Activated CD4-positive, alpha-beta memory T cell treated with anti-CD3 and anti-CD28 coated beads for 36 hours (primary cell): ENCODE measurements at regions not wholly inside any gene's neighbourhood (a gene's known extent, or its start where the extent isn't known, plus 50 kb on each side); places are given as distances from the start of the nearest gene placed in this dataset.
"Not testable (repeated sequence)": the region's sequence is repeated elsewhere in the genome, so short reads cannot be mapped to it uniquely, and the experiment has no call there.

Experiments used
- CTCF ChIA-PET: fragments of 350-600 bp; sonication (Branson Sonifier 250); formaldehyde crosslinking; loops from one replicate; lab custom pipeline; 2021; ENCODE audit warnings: antibody characterized with exemption, inconsistent platforms; lab: Charles Lee
- POLR2A ChIA-PET: fragments of 350-600 bp; sonication (Branson Sonifier 250); formaldehyde crosslinking; loops from one replicate; lab custom pipeline; 2021; ENCODE audit warnings: antibody characterized with exemption; lab: Charles Lee
- DNase-seq: peaks from one replicate; pipeline ENCODE4 v3.0.0-alpha.2; 2020
- H3K27ac Mint-ChIP-seq: one replicate; pipeline ENCODE4 v1.8.0; 2021; ENCODE audit warnings: mixed read lengths
- H3K27me3 Mint-ChIP-seq: one replicate; pipeline ENCODE4 v1.8.0; 2021; ENCODE audit warnings: mixed read lengths
- H3K36me3 Mint-ChIP-seq: one replicate; pipeline ENCODE4 v1.8.0; 2021; ENCODE audit warnings: mixed read lengths
- H3K4me1 Mint-ChIP-seq: one replicate; pipeline ENCODE4 v1.8.0; 2021; ENCODE audit warnings: low read depth, mixed read lengths
- H3K4me3 Mint-ChIP-seq: one replicate; pipeline ENCODE4 v1.8.0; 2021; ENCODE audit warnings: mild to moderate bottlenecking, mixed read lengths
- H3K9me3 Mint-ChIP-seq: one replicate; pipeline ENCODE4 v1.8.0; 2021; ENCODE audit warnings: mixed read lengths
- intact Hi-C: fragments of 100-400 bp; cut with micrococcal nuclease; formaldehyde crosslinking; loops from one replicate; pipeline ENCODE4 v1.15.1; 2023

DNA sequence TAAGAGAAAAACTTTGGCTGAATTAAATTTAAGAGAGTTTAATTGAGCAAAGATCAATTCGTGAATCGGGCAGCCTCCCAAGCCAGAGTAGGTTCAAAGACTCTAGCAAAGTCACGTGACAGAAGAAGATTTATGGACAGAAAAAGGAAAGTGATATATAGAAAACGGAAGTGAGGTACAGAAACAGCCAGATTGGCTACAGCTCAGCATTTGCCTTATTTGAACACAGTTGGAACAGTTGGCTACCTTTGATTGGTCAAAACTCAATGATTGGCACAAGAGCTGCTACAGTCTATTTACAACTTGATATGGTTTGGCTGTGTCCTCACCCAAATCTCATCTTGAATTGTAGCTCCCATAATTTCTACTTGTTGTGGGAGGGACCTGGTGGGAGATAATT lies 102.6 kb downstream of the PLG start:
- no peak for DNase-seq
- Mint-ChIP-seq H3K27me3 (peaks cover 7% of the 10 kb centered on the region), H3K4me3 (no peak overlapping the region), H3K9me3 (peaks cover 5% of the 10 kb centered on the region), H3K27ac (no peak overlapping the region), H3K4me1 (no peaks in the 10 kb centered on the region), H3K36me3 (no peaks in the 10 kb centered on the region)
- intact Hi-C loops, result no loop called here
- CTCF ChIA-PET, result no interaction called here
- POLR2A ChIA-PET, result no interaction called here

DNA sequence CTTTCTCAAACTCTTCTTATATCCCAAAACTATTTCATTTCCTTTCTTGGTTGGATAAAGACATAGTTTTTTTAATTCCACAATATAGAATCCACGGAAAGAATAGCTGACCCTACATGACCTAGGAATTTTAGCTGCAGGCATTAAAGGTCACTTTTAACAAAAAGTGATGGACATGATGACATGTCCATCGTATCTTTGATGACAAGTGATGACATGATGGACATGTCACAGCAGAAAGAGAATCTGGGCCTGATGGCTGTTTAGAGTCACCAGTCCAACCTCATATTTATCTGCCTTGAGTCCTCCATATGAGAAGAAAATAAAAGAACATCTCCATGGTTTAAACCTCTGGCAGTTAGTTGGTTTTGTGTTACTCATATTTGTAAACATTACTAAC lies 106.2 kb downstream of the PLG start:
- H3K27me3 Mint-ChIP-seq, result peaks cover 4% of the 10 kb centered on the region
- H3K4me3 Mint-ChIP-seq, result no peak overlapping the region
- H3K36me3 Mint-ChIP-seq, result no peaks in the 10 kb centered on the region
- H3K9me3 Mint-ChIP-seq, result no peaks in the 10 kb centered on the region
- H3K4me1 Mint-ChIP-seq, result no peaks in the 10 kb centered on the region
- intact Hi-C loops, result no loop called here
- H3K27ac Mint-ChIP-seq, result no peak overlapping the region
- DNase-seq, result no peak
- CTCF ChIA-PET, result no interaction called here
- POLR2A ChIA-PET, result no interaction called here

DNA sequence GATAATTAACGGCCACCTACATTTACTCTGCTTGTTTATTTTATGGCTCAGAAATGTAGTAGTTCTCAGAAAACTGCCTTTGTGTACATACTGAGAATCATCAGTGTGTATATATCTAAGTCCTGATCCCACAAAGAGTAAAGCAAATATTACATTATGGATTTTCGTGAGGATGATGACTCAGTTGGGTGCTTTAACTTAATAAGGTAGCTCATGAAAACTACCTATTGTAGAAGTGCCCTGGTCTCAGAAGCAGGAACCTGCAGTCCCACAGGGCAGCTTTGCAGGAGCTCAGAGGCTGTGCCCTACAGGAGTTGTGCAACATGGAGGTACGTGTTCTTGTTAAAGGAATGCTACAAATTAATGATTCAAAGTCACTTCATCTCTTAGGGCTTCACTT lies 108.2 kb downstream of the PLG start:
- Mint-ChIP-seq H3K27ac (no peak overlapping the region), H3K4me3 (no peak overlapping the region), H3K27me3 (peaks cover 6% of the 10 kb centered on the region), H3K4me1 (no peaks in the 10 kb centered on the region), H3K36me3 (no peaks in the 10 kb centered on the region), H3K9me3 (no peaks in the 10 kb centered on the region)
- POLR2A ChIA-PET, result no interaction called here
- DNase-seq, result no peak
- CTCF ChIA-PET, result no interaction called here
- intact Hi-C loops, result no loop called here

DNA sequence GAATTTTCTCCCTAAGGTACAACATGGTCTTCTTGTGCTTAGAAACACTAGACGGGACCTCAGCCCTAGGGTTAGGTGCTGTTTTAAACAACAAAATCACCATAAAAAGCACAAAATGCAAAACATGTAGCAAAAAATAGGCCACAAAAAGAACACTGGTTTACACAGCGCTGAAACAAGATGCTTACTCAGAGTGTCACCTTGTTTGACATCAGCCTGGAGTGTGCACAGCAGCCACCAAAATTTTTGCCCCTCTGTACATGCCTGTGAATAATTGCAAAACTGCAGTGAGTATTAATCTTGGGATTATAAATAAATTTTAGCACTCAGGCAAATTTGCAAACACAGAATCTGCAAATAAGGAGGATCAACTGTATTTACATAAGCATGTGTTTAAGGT lies 110.1 kb downstream of the PLG start:
- no peaks in the 10 kb centered on the region for H3K9me3 Mint-ChIP-seq
- peaks cover 6% of the 10 kb centered on the region for H3K27me3 Mint-ChIP-seq
- H3K4me1 Mint-ChIP-seq, result no peaks in the 10 kb centered on the region
- H3K27ac Mint-ChIP-seq, result no peak overlapping the region
- H3K4me3 Mint-ChIP-seq, result no peak overlapping the region
- no peaks in the 10 kb centered on the region for H3K36me3 Mint-ChIP-seq
- CTCF ChIA-PET, result no interaction called here
- intact Hi-C loops, result no loop called here
- DNase-seq, result no peak
- POLR2A ChIA-PET, result no interaction called here

DNA sequence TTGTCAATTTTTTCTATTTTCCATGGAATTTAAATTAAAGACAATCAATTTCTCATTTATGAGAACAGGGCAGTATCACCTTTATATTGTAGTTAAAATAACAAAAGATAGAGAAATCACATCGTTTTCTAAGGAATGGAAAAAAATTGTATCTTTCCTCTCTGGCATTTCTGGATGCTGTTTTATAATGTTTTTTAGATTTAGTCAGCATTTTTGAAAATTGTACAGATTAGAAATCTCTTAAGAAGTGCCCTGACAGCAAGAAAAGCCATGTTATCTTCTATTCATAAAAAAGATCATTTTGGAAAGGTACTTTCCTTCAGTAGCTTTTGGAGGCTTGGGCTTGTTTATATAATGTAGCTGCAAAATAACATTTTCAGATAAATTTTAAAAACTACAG lies 116.9 kb downstream of the PLG start:
- POLR2A ChIA-PET, result no interaction called here
- intact Hi-C loops, result no loop called here
- H3K4me1 Mint-ChIP-seq, result no peaks in the 10 kb centered on the region

DNA sequence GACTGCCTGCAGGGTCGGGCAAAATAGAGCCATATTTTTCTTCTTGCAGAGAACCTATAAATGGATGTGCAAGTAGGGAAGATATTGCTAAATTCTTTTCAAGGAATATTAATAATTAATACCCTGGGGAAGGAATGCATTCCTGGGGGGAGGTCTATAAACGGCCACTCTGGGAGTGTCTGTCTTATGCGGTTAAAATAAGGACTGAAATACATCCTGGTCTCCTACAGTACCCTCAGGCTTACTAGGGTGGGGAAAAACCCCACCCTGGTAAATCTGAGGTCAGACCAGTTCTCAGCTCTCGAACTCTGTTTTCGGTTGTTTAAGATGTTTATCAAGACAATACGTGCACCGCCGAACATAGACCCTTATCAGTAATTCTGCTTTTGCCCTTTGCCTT lies 118.6 kb downstream of the PLG start:
- POLR2A ChIA-PET, intact Hi-C loops, H3K4me1 Mint-ChIP-seq, DNase-seq, H3K27me3 Mint-ChIP-seq, H3K36me3 Mint-ChIP-seq, H3K4me3 Mint-ChIP-seq, H3K27ac Mint-ChIP-seq: not testable (repeated sequence)
- CTCF ChIA-PET, result interaction anchor here (0.6 kb wide), 1 partner anchor 278 kb away, joined by 3 read pairs; no protein-coding TSS in a partner anchor
- peaks cover 15% of the 10 kb centered on the region for H3K9me3 Mint-ChIP-seq

More for the DNA sequence above, 116.9 kb downstream of the PLG start:
- Mint-ChIP-seq H3K4me3 (no peak overlapping the region), H3K27ac (no peak overlapping the region), H3K9me3 (peaks cover 15% of the 10 kb centered on the region), H3K36me3 (no peaks in the 10 kb centered on the region), H3K27me3 (peaks cover 4% of the 10 kb centered on the region)
- CTCF ChIA-PET, result no interaction called here
- DNase-seq, result no peak

DNA sequence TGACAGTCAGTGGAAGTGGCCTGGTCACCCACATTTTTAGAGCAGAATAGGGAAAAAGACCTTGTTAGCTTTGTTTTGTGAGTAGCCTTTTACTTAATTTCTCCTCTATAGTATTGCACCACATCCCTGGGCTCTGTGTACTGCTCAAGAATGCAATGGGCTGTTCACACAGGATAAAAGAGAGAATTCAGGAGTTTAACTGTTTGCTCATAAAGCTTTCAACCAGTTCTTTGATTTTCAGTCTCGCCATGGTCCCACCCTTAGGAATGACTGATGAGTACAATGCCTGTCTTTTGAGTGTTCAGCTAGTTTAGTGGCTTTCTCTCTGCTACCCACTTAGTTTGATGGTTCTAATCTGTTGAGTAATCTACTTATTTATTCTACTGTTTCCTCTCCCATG lies 129.7 kb downstream of the PLG start:
- Mint-ChIP-seq H3K9me3 (no peaks in the 10 kb centered on the region), H3K4me1 (no peaks in the 10 kb centered on the region), H3K36me3 (no peaks in the 10 kb centered on the region), H3K4me3 (no peak overlapping the region), H3K27me3 (no peaks in the 10 kb centered on the region), H3K27ac (no peak overlapping the region)
- intact Hi-C loops, result no loop called here
- POLR2A ChIA-PET, result no interaction called here
- no peak for DNase-seq
- CTCF ChIA-PET, result no interaction called here

DNA sequence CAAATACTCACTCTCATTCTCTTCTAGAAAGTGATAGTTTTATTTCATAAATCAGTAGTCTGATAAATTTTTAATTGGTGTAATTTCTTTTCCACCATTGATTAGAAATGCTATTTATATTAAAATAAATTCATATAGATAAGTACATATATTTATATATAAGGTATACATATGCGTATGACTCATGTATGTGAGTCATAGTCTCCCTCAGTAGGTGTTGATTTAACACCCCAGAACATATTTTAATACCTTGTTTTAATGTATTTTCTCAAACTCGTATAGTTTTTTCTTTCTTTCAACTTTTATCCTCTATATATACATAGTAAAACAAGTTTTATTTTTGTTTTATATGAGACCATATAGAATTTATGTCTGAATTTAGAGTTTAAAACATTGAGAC lies 130.4 kb downstream of the PLG start:
- no peak overlapping the region for H3K4me3 Mint-ChIP-seq
- no peaks in the 10 kb centered on the region for H3K9me3 Mint-ChIP-seq
- intact Hi-C loops, result no loop called here
- CTCF ChIA-PET, result no interaction called here
- H3K4me1 Mint-ChIP-seq, result no peaks in the 10 kb centered on the region
- H3K27ac Mint-ChIP-seq, result no peak overlapping the region
- DNase-seq, result no peak
- no peaks in the 10 kb centered on the region for H3K36me3 Mint-ChIP-seq
- POLR2A ChIA-PET, result no interaction called here
- H3K27me3 Mint-ChIP-seq, result no peaks in the 10 kb centered on the region

DNA sequence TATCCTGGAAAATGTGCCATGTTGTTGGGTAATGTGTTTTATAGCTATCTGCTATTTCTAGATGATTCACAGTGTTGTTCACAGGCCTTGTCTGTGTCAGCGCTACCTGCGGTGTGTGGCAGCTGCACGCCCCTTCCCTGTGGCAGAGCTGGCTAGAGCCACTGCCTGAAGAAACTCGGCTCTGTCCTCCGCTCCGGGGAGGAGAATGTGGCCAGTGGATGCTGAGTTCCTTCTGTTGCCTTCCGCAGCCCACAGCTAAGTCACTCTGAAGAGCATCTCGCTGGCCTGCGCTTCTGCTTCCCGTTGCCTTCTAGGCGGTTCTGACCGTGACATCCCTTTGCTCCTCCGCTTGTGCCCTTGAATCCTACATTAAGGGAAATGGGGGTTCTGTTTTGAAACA lies 135.1 kb downstream of the PLG start:
- H3K9me3 Mint-ChIP-seq, result no peaks in the 10 kb centered on the region
- no peak overlapping the region for H3K4me3 Mint-ChIP-seq
- ChIA-PET CTCF (no interaction called here), POLR2A (no interaction called here)
- no peaks in the 10 kb centered on the region for H3K36me3 Mint-ChIP-seq
- intact Hi-C loops, result no loop called here
- no peak overlapping the region for H3K27ac Mint-ChIP-seq
- no peaks in the 10 kb centered on the region for H3K4me1 Mint-ChIP-seq
- no peak for DNase-seq
- H3K27me3 Mint-ChIP-seq, result no peaks in the 10 kb centered on the region

DNA sequence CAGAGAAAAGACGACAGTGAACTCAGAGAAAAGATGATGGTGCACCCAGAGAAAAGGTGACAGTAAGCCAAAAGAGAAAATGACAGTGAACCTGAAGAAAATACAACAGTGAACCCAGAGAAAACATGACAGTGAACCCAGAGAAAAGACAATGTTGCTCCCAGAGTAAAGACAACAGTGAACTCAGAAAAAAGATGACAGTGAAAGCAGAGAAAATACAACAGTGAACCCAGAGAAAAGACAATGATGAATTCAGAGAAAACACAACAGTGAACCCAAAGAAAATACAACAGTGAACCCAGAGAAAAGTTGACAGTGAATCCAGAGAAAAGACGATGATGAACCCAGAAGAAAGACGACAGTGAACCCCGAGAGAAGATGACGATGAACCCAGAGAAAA lies 140.5 kb upstream of the MAP3K4 start:
- no peaks in the 10 kb centered on the region for H3K4me1 Mint-ChIP-seq
- no peak for DNase-seq
- intact Hi-C loops, result no loop called here
- H3K9me3 Mint-ChIP-seq, result no peaks in the 10 kb centered on the region
- no peaks in the 10 kb centered on the region for H3K36me3 Mint-ChIP-seq
- H3K27ac Mint-ChIP-seq, result no peak overlapping the region
- H3K4me3 Mint-ChIP-seq, result no peak overlapping the region
- no peaks in the 10 kb centered on the region for H3K27me3 Mint-ChIP-seq
- ChIA-PET CTCF (no interaction called here), POLR2A (no interaction called here)

DNA sequence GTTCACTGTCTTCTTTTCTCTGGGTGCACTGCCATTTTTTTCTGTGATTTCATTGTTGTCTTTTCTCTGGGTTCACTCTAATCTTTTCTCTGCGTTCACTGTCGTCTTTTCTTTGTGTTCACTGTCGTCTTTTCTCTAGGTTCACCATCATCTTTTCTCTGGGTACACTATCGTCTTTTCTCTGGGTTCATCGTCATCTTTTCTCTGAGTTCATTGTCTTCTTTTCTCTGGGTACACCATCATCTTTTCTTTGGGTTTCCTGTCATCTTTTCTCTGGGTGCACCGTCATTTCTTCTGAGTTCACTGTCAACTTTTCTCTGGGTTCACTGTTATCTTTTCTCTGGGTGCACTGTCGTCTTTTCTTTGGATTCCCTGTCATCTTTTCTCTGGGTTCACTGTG lies 137.6 kb upstream of the MAP3K4 start:
- DNase-seq, result no peak
- Mint-ChIP-seq H3K27me3 (no peaks in the 10 kb centered on the region), H3K36me3 (no peaks in the 10 kb centered on the region), H3K9me3 (no peaks in the 10 kb centered on the region), H3K4me1 (no peaks in the 10 kb centered on the region), H3K27ac (no peak overlapping the region), H3K4me3 (no peak overlapping the region)
- intact Hi-C loops, result no loop called here
- ChIA-PET CTCF (no interaction called here), POLR2A (no interaction called here)

DNA sequence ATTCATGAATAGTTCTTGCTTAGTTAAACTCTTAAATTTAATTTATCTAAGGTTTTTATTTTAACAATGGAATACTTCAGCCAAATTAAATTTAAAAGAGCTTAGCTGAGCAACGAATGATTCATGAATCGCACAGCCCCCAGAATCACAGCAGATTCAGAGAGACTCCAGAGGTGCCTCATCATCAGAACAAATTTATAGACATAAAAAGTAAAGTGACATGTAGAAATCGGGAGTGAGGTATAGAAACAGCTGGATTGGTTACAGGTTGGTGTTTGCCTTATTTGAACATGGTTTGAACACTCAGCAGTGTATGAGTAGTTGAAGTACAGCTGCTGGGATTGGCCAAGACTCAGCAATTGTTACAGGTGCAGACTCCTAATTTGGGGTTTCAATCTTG lies 132.7 kb upstream of the MAP3K4 start:
- H3K9me3 Mint-ChIP-seq, result no peaks in the 10 kb centered on the region
- H3K36me3 Mint-ChIP-seq, result no peaks in the 10 kb centered on the region
- H3K4me3 Mint-ChIP-seq, result no peak overlapping the region
- DNase-seq, result no peak
- no peaks in the 10 kb centered on the region for H3K27me3 Mint-ChIP-seq
- no peak overlapping the region for H3K27ac Mint-ChIP-seq
- intact Hi-C loops, result no loop called here
- POLR2A ChIA-PET, result no interaction called here
- no peaks in the 10 kb centered on the region for H3K4me1 Mint-ChIP-seq
- CTCF ChIA-PET, result no interaction called here

DNA sequence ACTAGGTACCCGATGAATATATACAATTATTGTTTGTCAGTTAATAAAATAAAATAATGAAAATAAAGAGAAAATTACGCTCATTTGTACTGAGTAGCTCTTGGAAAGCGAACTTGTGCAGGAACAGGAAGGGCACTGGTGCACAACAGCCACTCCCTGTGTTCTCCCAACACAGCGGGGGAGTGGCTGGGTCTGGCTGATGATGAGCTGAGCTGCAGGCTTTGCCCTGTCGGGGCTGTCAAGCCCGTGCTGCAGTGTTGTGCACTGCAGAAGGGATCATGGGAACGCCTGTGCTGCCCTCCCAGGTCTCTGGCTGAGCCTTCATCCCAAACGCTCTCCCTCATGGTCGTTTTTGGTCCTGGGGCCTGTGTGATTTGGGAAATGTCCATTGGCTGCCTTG lies 131.7 kb upstream of the MAP3K4 start:
- Mint-ChIP-seq H3K9me3 (no peaks in the 10 kb centered on the region), H3K27ac (no peak overlapping the region), H3K27me3 (no peaks in the 10 kb centered on the region), H3K4me3 (no peak overlapping the region), H3K36me3 (no peaks in the 10 kb centered on the region), H3K4me1 (no peaks in the 10 kb centered on the region)
- POLR2A ChIA-PET, result no interaction called here
- CTCF ChIA-PET, result no interaction called here
- DNase-seq, result no peak
- intact Hi-C loops, result no loop called here

DNA sequence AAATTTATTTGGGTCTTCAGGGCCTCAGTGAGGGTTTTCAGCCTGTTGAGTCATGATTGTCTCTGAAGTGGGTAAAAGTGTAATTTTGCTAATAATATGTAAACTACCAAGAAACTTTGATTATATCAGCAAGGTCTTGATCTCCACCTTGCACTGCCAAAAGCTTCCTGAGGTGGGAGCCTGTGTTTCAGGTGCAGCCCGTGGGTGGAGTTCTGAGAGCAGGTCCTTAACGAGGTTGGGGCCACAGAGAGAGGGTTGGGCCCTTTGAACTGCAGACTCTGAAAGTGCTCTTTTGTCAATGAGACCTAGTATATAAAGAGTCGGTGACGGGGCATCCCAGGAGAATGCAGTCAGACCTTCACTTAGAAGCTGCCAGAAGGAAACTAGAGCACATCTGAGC lies 129.7 kb upstream of the MAP3K4 start:
- DNase-seq, result no peak
- Mint-ChIP-seq H3K4me3 (no peak overlapping the region), H3K4me1 (no peaks in the 10 kb centered on the region), H3K36me3 (no peaks in the 10 kb centered on the region), H3K27ac (no peak overlapping the region), H3K9me3 (no peaks in the 10 kb centered on the region), H3K27me3 (no peaks in the 10 kb centered on the region)
- POLR2A ChIA-PET, result no interaction called here
- CTCF ChIA-PET, result no interaction called here
- intact Hi-C loops, result no loop called here
